NB4 (cell line): ENCODE measurements at regions not wholly inside any gene's neighbourhood (a gene's known extent, or its start where the extent isn't known, plus 50 kb on each side); places are given as distances from the start of the nearest gene placed in this dataset.

ENCODE experiments used
- DNase-seq: peaks from one replicate; pipeline ENCODE4 v3.0.0; 2010; ENCODE audit warnings: low read depth
- H3K4me3 ChIP-seq: one replicate; pipeline ENCODE4 v1.5.1; 2011; ENCODE audit warnings: mild to moderate bottlenecking, low read depth, low read length, moderate library complexity
- MYC ChIP-seq: IDR thresholded peaks from 2 replicates; pipeline ENCODE4 v1.6.1; 2011; ENCODE audit warnings: low read depth, low read length
- POLR2A ChIP-seq: IDR thresholded peaks from 2 replicates; pipeline ENCODE4 v1.6.1; 2011; ENCODE audit warnings: mild to moderate bottlenecking; ENCODE audit not compliant: insufficient read length; ENCODE audit errors: extremely low read depth
- TF ChIP-seq, protein P1 (sequence below): IDR thresholded peaks from 2 replicates; pipeline ENCODE4 v1.6.1; 2011; ENCODE audit warnings: low read depth, low read length
- TF ChIP-seq, protein P2 (sequence below): IDR thresholded peaks from one replicate; pipeline ENCODE4 v1.5.1; 2012; ENCODE audit warnings: low read depth, low read length

DNA sequence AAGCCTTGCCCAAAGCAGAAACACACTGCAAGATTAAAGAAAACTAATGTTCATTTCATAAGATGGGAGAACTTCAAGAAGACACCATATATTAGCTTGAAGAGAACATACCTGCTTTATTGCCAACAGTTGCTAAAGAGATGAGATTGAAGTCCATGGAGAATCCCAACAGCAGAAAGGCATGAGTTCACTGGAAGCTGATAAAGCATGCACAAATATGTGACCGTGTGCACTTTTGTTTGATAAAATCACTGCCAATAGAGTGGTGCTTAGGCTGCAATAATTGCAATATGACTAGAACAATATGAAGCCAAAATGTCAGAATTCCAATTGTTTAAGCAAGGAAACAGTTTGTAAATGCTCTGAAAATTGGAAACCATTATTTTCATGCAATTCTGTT is 125.9 kb upstream of the PPARGC1A start:
- no peak for DNase-seq
- TF ChIP-seq, protein P1, sequence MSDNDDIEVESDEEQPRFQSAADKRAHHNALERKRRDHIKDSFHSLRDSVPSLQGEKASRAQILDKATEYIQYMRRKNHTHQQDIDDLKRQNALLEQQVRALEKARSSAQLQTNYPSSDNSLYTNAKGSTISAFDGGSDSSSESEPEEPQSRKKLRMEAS, result no peak
- TF ChIP-seq POLR2A (no peak), MYC (no peak)
- TF ChIP-seq, protein P2, sequence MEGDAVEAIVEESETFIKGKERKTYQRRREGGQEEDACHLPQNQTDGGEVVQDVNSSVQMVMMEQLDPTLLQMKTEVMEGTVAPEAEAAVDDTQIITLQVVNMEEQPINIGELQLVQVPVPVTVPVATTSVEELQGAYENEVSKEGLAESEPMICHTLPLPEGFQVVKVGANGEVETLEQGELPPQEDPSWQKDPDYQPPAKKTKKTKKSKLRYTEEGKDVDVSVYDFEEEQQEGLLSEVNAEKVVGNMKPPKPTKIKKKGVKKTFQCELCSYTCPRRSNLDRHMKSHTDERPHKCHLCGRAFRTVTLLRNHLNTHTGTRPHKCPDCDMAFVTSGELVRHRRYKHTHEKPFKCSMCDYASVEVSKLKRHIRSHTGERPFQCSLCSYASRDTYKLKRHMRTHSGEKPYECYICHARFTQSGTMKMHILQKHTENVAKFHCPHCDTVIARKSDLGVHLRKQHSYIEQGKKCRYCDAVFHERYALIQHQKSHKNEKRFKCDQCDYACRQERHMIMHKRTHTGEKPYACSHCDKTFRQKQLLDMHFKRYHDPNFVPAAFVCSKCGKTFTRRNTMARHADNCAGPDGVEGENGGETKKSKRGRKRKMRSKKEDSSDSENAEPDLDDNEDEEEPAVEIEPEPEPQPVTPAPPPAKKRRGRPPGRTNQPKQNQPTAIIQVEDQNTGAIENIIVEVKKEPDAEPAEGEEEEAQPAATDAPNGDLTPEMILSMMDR, result no peak
- no peak overlapping the region for H3K4me3 ChIP-seq

DNA sequence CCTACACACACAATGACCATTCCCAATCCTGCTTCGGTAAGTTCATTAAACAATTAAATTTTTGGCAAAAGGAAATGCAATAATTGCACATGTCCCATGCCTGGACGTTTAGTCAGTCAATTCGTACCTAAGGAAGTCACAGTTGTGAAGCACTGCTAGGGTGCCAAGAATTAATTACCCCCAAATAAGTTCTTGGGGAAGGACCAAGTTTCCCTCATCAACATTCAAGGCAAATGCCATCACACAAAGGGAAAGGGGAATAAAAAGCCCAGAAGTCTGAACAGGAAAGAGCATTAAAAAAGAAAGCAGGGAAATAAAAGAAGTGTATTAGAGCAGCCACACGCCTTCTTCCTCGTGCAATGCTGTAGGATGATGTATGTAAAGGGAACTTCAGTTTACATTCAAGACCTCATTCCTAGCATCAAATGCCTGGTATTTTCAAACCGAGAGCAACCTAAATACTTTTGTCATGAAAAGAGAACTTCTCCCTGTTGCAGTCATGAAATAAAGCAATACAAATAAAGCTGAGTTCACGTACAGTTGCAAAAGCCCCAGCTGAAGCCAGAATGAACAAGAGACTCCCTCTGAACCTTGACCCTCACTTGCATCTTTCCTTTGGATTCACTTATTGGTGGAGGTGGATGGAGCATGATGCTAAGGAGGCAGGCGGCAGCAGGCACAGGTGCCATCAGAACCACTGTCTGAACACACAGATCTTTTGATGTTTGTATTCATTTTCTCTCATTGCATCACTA is 124.0 kb upstream of the PPARGC1A start:
- no peak for TF ChIP-seq POLR2A
- no peak for TF ChIP-seq MYC
- TF ChIP-seq, protein P1, result no peak
- TF ChIP-seq, protein P2, result no peak
- DNase-seq, result no peak
- H3K4me3 ChIP-seq, result no peak overlapping the region

DNA sequence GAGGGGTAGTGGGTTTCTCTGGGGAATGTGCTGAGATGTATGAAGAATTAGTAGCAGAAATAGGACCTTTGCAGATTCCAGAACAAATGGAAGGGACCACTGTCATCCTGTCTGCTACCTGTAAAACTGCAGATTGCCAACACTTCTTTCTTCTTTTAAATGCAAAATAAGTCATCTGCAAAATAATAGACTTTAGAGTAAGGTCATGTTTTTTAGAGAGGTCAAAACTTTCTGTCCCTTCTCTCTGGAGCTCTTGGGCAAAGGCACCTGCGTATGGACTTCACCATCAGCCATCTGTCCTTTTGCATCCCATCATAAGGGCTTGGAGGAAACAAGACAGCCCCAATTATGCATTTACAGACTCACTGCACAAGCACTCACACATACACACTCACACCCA is 121.1 kb upstream of the PPARGC1A start:
- TF ChIP-seq POLR2A (no peak), MYC (no peak)
- TF ChIP-seq, protein P2, result no peak
- TF ChIP-seq, protein P1, result no peak
- H3K4me3 ChIP-seq, result no peak overlapping the region
- no peak for DNase-seq

DNA sequence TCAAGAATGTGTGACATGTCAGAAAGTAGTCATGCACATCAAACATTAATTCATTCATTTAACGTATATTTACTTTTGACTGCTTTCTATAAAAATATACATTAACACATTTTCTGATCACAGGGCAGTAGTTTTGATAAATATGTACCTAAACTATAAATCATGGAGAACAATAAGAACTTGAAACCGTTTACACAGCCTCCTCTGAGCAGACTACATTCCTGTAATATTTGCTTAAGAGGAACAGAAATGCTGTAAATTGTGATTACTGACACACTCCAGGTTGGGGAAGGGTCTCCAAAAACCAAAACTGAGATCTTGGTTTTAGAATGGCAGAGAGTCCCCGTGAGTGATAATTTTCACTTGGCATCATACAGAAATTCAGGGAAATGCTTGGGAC is 120.7 kb upstream of the PPARGC1A start:
- no peak overlapping the region for H3K4me3 ChIP-seq
- TF ChIP-seq MYC, result no peak
- TF ChIP-seq, protein P1, result no peak
- TF ChIP-seq, protein P2, result no peak
- TF ChIP-seq POLR2A, result no peak
- no peak for DNase-seq

DNA sequence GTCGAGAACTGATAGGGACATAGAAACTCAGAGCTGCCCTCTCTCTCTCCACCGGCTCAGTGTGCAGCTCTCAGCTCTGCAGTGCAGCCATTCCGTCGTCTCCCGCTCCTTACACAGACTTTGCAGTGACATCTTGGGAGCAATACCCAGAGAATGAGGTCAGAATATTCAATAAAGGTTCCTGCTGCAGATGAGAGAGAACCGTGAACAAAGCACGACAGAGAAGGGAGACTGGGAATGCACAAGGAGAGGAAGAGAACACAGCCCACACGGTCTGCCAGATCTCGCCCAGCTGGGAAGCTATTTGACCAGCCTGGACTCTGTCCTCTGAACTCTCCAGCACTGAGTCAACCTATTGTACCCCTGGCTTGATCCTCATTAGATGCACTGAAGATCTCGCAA is 118.0 kb upstream of the PPARGC1A start:
- DNase-seq, result no peak
- H3K4me3 ChIP-seq, result no peak overlapping the region
- TF ChIP-seq MYC (no peak), POLR2A (no peak)
- TF ChIP-seq, protein P1, result no peak
- TF ChIP-seq, protein P2, result no peak
